Activated naive CD4-positive, alpha-beta T cell (primary cell): ENCODE measurements at regions not wholly inside any gene's neighbourhood (a gene's known extent, or its start where the extent isn't known, plus 50 kb on each side); places are given as distances from the start of the nearest gene placed in this dataset.

Source experiments
- DNase-seq, 4 experiments: peaks; one replicate each; lab custom pipeline; 2025; lab: John Stamatoyannopoulos, UW

DNA sequence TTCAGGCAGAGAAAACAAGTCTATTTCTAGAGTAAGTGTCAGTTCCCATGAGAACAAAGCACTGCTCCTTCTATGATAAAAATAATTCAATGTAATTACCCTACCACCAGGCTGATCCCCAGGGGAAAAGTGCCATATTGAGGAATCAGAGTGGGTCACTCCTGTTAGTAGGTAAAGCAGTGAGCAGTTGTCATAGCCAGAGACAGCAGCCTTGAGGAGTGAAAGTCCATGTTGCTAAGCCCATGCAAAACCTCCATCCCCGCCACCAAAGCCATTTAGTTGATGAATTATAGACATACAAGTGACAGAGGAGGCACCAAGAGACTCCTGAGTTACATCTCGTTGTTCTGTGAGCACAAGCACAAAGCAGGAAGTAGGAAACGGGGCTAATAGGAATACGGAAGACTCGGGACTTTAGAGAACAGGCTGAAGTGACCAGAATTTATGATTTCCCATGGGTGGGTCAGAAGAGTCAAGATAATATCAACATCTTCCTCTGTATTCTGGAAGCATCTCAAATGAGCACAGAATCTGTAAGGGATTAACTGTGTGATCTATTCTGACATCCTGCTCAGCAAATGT is 197.9 kb downstream of the MAFB start:
- no peak for DNase-seq

DNA sequence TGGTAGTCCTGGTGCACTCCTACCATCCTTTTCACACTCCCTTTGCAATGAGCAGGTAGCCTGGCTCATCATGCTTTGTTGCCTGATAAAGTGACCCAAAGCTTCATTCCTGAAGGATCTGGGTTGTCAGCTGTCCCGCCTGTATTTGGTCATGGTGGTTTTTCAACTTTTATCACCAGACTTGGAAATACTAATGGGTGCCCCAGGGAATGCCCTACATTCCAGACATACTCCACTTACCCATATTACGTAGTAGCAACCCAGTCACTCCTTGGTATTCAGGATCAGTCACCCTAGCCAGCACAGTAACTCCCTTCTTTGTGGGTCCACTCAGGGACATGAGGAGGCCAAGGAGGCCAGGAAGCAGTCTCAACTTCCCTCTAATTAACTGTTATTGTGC is 199.2 kb downstream of the MAFB start:
- no peak for DNase-seq

DNA sequence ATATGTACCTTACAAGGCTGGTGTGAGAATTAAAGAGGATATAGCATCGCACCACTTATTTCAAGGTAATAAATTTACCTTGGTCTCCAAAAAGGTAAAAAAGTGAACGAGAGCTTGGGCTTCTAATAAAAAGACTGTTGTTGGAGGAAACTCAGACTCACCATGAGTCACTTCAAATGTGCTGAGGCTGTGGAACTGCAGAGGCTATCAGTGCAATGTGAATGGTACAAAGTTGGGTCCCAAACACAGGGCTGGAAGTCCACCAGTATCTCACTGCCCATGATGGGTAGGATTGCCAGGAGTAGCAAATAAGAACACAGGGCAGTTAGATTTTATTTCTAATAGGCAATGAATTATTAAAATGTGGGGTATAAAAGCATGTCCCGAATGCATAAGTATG is 200.6 kb downstream of the MAFB start:
- no peak for DNase-seq

DNA sequence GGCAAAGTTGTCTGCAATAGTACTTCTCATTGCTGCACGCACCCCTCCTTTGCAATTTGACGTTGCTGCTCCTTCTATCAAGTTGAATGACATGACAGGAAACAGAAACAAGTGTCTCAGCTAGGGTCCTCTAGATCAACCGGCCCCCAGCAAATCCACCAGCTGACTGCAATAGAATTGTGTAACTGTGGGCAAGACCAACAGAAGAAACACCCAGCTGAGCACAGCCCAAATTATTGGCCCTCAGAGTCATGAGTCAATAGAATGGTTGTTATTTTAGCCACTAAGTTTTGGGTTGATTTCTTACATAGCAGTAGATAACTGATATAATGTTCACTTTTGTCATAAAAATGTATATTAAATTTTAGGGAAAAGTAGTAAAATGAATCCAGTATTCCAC is 202.7 kb downstream of the MAFB start:
- DNase-seq = no peak

DNA sequence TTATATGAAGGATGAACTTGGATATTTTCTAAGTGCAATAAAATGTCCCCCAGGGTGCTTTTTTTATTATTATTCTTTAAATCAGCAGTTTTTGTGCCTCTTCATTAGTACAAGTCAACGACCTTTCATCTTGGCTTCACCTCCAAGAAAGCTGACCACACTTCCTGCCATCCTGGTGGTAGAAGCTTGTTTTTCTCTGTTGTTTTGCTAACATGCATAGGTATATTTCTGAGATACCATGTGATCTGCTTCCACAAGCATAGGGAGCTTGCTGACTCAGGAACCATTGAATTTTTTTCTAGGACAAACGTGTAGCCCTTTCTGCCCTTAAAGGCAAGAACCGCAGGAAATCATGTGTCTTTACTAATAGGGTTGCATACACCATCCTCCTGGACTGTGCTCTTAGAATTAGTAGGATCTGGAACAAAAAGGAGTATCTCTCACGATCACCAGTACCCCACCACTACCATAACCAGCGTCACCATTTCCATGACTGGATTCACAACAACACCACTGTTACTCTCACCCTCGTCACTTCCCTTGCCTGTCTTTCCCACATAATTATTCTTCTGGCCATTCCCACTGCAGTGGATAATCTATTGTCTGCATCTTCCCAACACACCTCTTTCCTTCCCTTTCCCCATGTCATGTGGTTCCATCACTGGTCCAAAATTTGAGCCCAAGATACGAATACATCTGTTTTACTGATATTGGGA is 207.1 kb downstream of the MAFB start:
- DNase-seq = no peak

DNA sequence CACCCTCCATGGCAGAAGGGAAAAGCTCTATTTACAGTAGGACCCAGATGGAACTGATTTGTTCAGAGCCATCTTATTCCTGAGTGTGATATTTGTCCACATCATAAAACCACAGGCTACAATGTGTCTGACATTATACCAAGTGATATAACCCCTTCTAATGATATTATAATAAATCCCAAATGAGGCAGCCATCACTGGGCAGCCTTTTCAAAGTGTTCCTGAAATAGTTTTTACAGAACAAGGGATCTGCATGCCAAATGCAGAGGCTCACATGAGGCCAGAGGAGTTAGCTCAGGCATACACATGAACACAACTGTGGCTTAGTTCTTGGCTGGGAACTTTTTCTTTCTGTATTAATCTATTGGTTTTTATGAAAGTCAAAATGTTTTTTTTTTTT is 207.7 kb downstream of the MAFB start:
- no peak for DNase-seq

DNA sequence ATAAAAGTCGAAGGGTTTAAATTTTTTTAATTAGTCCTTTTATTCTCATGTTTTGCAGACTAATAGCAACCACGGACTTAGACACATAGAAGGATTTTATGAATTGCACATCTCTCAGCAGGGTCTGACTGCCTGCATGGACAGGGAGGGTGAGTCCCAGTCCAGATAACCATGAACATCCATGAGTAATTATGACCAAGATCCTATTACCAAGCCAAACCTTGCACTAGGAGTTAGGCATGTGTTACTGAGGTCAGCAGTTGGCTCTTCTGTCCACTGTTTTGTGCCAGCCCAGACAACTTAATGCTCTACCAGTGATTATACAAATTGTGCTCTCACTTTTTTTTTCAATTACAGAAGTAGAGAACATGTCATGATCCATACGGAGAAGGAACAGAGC is 211.2 kb downstream of the MAFB start:
- DNase-seq = no peak

DNA sequence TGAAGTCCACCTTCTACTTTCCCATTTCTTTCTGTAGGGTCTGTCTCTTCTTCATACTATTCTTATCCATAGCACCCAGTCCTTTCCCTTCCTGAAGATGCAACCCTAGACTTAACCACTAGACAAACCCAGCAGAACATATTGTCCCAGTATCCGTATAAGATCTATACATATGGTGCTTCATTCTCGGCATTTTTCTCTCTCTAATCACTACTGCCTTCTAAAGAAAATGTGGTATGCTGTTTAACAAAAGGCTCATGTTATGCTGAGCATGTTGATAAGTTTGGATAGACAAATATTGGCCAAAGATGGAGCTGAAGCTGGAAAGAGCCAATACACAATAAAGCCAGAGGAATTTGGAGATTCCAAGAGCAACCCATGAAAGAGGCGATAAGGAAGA is 212.6 kb downstream of the MAFB start:
- no peak for DNase-seq

DNA sequence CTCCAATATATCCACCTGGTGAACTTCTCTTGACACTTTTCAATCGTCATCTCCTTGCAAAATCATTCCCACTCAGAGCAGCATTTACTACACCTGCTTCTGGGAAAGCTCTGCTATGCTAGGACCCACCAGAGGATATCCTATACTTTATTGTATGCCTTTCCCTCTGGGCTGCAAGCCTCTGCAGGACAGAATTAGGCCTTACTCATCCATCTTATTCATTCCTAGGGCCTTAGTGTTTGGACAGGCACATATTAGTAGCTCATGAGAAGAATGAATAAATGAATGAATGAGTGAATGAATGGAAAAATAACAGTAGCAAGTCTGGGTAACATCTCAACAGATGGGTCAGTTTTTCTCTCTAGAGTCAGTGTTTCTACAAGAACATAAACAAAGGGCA is 216.1 kb downstream of the MAFB start:
- DNase-seq = no peak

DNA sequence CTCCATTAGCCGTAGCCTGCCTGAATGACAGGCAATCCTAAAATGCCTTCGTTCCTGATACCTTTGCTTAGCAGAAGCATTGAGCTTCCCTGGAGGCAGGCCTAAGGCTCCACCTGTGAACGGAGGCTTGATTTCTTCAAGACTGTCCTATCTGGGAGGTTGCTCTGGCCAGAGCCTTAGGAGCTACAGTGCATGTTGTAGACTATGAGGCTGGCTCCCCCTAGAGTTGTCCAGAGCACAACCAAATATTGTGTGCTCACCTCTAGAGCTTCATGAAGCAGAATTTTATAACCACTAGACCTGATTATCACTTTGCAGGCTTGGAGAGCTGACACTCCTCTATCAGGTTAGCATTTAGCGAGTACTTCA is 217.8 kb downstream of the MAFB start:
- DNase-seq = no peak

DNA sequence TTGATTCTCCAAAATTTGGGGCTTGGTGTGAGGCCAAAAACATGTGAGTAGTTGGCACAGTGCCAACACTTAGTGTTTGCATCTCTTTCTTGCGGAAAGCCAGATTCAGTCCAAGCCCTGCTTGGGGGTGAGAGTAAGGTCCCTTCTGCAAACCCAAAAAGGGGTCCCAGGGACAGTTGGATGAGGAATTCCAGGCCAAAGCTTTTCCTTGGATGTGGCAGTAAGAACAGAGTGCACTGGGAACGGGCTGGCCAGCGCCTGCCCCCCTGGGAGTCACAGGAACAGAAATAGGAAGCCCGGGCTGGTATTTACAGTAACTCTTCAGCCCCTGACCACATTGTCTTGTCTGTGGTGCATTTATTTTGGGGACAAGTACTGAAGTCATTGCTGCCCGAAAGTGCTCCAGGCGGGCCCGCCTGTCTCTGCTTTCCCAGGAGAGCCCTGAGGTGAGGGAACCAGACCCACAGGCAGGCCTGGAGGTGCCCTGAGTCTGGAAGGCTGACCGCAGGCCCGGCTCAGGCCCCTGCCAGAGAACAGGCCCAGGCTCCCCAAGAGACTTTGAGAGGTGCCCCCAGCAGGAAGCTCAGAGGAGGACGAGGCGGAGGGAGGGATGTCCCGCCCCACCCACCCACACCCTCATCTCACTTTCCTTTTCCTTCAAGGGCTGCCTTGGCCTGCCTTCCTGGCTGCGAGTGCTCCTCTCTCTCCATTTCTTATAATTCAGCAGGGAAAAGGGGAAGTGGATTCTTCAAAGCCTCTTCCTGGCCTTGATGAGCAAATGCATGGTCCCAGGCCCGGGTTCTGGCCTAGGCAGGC is 218.4 kb downstream of the MAFB start:
- DNase-seq = no peak

DNA sequence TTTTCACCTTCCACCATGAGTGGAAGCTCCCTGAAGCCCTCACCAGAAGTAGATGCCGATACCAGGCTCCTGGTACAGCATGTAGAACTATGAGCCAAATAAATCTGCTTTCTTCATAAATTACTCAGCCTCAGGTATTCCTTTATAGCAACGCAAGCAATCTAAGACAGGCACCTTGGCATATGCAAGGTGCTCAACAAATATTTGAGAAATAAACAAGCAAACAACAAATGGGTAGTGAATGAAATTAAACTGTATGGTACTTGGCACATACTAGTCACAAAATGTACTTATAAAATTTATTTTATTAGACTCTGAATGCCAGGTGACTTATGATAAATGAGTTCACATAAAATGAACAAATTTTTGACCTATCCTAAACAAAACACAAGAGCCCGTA is 220.3 kb downstream of the MAFB start:
- DNase-seq = no peak

DNA sequence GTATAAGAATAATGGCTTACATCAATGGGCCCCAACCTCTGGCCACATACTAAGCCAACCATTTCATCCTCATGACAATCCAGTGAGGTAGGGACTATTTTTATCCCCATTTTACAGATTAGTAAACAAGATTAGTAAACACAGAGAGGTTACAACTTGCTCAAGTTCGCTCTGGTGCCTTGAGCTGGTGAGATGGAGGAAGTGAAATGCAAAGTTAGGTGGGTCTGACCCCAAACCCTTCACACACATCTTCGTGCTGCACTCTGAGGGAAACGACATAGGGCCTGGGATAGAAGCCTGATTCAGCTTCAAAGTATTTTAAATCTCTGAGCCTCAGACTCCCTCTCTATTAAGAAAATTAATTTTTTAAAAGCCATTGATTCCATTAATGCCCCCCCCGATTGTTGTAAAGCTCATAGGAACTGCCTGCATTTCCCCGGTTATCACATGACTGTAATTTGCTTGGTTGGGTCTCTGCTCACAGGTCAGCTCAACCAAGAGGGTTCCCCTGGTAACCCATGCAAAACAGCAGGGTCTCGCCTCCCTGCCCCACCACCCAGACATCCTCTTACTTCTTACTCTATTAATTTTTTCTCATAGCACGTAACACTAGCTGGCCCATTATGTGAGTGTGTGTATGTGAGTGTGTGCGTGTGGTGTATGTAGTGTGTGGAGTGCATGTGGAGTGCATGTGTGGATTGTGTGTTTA is 221.2 kb downstream of the MAFB start:
- DNase-seq = no peak

DNA sequence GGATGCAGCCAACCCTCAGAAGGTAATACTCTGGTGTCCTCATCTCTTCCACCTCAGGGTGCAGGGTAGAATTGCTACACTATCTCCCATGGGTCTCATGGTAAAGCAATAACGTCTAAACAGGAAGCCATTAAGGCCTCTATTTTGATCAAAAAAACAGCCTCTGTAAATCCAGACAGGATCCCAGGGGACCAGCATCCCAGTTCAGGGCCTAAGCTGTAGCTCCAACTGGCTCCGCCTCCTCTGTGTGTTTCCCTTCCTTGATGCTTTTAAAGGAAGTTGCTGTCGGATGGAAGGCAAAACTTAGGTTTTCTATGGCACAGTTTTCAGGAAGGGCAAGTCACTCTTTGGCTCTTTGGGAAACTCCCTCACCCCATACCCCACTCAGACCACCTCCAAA is 222.0 kb downstream of the MAFB start:
- DNase-seq = no peak

DNA sequence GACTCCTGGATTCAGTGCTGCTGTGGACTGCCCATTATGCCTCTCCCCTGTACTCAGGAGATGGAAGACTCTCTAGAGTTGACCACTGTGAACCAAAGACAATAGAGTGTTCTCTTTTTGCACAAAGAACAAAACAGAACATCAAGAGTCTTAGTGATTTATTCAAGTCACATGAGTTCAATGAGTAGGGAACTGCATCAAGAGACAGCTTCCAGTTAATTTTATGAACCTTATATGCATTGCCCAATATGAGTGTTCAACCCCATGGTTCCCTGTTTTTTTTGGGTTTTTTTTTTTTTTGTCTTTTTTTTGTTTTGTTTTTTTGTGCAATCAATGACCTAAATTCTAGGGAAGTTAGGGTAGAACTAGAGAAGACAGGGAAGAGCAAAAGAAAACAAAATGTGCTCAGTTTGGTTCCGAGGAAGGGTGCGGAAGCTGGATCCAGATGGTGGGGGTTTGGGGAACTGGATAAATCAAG is 224.3 kb downstream of the MAFB start:
- DNase-seq = no peak

DNA sequence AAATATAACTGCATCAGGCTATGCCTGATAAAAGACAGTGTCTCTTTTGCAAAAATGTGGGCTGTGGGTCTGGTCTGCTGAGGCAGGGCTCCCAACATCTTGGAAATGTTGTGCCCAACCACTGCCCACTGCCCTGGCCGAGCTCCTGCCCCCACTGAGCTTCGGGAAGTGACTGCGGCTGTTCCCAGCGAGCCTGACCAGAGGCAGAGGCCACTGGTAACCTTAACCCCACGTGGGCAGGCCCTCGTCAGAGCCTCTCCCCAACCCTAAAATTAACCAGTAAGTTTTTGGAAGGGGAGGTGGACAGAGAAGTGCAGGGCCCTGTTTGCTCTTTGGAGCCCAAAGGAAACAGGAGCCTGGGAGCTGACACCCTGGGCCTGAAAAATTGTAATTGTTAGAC is 225.9 kb downstream of the MAFB start:
- no peak for DNase-seq

DNA sequence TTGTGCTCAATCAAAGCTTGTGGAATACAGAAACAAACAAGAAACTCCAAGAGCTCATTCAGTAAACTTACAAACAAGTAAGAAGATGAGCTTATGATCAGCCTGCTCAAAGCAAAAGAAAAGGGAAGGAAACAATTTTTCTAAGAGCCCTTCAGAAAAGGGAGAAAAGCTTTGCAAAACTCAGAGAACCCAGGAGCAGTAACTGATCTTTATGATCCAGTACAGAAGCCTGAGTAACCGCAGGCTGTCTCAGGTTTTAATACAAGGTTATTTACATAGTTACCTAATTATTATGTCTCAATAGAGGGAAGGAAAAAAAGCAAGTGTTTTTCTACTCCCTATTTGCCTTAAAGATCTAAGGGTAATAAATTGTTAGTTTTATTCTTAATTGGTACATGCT is 226.5 kb downstream of the MAFB start:
- no peak for DNase-seq

DNA sequence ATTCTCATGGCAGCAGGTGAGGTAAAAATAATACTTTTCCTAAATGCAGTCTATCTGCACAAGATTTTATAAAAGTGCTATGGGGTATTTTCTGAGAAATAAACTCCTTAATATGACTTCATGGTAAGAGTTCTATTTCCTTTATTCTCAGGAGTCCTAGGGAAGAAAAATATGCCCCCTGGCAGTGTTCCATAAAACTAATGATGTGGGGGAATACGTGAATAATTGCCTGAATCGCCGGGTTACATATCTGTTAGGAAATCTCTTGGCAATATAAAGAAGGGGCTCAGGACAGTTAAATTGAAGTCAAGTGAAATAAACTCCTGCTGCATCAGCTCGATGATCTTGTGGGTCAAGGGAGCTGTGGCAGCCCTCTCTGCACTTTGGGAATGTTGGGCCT is 229.7 kb downstream of the MAFB start:
- DNase-seq = no peak

DNA sequence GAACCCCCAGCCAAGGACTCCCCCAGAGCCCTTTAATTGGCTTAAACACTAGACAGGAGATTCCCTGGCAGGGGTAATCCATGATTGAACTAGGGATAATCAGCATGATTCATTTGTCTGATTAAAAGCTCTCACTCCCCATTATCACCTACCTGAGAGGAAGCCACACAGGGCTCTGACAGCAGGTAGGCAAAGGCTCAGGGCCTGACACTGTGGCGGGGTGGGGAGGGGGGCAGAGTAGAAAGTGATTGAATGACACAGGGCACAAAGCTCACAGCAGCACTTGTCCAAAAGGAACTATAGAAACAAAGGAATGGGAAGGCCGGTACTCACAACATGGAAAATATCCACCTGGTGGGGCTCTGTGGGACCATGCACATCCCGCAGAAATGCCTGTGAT is 231.6 kb downstream of the MAFB start:
- DNase-seq = no peak

DNA sequence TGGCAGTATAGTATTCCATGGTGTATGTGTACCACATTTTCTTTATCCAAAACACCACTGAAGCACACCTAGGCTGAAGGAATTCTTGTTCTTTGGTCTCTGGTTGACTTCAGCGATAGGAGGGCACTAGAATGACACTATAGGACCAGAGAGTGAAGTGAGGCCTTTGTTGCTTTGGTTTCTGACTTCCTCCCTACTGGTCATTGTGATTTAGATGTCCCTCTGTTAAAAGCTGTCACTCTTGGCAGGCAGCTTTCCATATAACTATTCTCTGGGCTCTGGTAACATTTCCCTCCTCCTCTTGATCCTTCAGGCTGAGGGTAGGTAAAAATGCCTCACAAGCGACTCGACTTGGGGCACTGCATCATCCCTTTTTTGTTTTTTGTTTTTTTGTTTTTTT is 236.3 kb downstream of the MAFB start:
- no peak for DNase-seq

DNA sequence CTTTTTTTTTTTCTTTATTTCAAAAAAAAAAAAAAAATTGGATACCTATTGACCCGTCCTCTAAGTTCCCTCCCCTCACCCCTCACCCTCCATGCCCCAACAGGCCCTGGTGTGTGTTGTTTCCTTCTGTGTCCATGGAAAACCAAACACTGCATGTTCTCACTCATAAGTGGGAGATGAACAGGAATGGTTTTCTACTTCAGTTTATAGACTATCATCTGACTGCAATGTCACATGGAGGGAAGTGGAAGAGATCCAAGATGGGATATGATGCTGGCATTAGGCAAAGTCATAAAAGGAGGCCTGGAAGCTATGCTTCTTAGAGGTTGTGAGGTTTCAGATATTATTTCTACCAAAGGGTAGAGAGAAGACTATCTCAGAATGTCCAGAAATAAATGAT is 237.5 kb downstream of the MAFB start:
- DNase-seq = no peak

DNA sequence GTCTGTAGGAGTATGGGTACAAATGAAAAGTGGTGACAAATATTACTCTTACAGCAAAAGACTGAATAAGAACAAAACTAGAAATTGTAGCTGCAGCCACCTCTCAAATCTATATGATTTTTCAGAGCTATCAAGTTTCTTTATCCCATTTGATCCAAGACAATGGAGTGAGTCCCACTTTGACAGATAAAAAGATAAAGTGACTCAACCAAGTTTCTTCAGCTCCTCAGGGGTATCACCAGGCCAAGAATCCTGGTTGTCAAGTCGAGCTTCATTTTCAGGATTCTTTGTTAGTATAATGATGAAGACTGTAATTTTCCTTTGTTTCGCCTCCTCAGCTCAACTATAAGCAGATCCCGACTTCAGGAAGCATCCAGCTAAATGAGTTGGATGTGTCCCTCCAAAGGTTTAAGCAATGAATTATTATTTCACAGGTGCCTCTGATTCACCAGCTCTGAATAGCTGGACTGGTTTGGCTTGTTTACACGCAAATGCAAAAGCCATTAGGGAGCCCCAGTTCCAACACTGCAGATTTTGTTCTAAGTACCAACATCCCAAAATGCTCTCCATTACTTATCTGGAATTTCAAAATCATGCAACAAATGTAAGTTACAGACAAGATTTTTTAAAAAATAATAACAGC is 238.9 kb downstream of the MAFB start:
- no peak for DNase-seq
